ENCODE measurements at regions not wholly inside any gene's neighbourhood (a gene's known extent, or its start where the extent isn't known, plus 50 kb on each side); places are given as distances from the start of the nearest gene placed in this dataset.

DNA sequence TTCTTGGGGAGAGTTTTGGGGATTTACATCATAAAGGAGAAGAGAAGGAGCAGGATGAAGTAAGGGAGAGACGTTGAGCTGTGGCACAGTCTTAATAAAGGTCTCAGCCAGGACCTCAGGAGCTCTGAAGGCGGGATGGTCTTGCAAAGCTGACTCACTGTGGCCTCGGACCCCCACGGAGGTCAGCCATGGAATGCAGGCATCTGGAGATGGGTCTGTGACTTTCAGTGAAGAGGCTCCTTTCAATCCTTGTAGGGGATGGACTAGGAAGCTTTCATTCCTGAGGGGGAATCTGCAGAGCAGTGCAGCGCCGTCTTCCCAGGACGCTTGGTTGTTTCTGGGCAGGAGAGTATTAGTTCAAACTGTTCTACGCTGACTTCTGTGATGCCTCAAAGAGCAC is 65.7 kb upstream of the BASP1 start:
- WGBS, 4 donors: 60 to 71% (median 65%) methylated on average over 8 of the region's 8 CpGs
- TF ChIP-seq, protein P1, sequence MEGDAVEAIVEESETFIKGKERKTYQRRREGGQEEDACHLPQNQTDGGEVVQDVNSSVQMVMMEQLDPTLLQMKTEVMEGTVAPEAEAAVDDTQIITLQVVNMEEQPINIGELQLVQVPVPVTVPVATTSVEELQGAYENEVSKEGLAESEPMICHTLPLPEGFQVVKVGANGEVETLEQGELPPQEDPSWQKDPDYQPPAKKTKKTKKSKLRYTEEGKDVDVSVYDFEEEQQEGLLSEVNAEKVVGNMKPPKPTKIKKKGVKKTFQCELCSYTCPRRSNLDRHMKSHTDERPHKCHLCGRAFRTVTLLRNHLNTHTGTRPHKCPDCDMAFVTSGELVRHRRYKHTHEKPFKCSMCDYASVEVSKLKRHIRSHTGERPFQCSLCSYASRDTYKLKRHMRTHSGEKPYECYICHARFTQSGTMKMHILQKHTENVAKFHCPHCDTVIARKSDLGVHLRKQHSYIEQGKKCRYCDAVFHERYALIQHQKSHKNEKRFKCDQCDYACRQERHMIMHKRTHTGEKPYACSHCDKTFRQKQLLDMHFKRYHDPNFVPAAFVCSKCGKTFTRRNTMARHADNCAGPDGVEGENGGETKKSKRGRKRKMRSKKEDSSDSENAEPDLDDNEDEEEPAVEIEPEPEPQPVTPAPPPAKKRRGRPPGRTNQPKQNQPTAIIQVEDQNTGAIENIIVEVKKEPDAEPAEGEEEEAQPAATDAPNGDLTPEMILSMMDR (IDR thresholded peaks at IDR 0.05): no peak
- TF ChIP-seq POLR2A (IDR thresholded peaks at IDR 0.05): no peak
- H3K4me1 ChIP-seq (replicated peaks in 1 of 2): no peaks in the 10 kb centered on the region
- no peaks in the 10 kb centered on the region for H3K27me3 ChIP-seq
- H3K4me3 ChIP-seq: no peak overlapping the region
- no peak overlapping the region for H3K27ac ChIP-seq
- intact Hi-C loops (cut with DNase I): no loop called here
- no peak for DNase-seq
- no peaks in the 10 kb centered on the region for H3K9me3 ChIP-seq (replicated peaks in 1 of 3)
- no peaks in the 10 kb centered on the region for H3K36me3 ChIP-seq (replicated peaks in 1 of 2)

DNA sequence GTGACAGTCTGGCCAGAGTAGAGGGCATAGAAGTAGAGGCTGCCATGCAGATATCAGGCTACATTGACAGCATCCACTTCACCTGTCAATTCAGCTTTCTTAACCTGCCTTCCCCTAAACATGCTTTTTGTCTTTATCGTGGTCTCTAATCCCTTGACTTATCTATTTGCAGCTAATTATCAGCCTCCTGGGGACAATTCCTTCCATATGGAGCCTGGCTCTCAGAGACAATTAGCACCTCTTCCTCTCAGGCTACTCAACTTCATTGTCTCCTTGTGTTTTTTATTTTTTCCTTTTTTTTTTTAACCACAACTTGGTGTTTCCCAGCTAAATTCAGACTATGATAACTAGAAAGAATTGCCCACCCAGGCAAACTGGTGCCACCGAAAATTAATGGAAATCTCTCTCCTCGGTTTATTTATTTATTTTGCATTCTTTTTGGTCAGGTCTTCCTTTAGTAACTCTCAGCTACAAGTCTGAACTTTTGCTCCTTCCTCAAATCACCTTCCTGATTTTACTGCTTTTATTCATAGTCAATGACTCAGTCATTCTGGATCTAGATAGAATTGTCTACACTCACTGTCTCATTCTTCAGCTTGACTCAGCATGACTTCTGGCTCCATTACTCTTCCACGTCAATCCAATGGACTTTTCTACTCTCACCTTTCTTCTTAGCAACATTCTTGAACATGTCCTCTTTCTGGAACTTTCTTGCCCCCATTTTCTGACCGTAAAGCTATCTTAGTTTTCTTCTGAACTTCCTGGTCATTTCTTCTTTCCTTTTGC is 63.0 kb upstream of the BASP1 start:
- H3K4me1 ChIP-seq (replicated peaks in 1 of 2): no peaks in the 10 kb centered on the region
- 72 to 77% (median 73%) methylated on average over 5 of the region's 5 CpGs for WGBS, 4 donors
- H3K36me3 ChIP-seq (replicated peaks in 1 of 2): no peaks in the 10 kb centered on the region
- no peaks in the 10 kb centered on the region for H3K27me3 ChIP-seq
- no peak for TF ChIP-seq POLR2A (IDR thresholded peaks at IDR 0.05)
- TF ChIP-seq, protein P1 (IDR thresholded peaks at IDR 0.05): no peak
- DNase-seq: no peak
- H3K27ac ChIP-seq: no peak overlapping the region
- intact Hi-C loops (cut with DNase I): no loop called here
- H3K9me3 ChIP-seq (replicated peaks in 1 of 3): no peaks in the 10 kb centered on the region
- no peak overlapping the region for H3K4me3 ChIP-seq

DNA sequence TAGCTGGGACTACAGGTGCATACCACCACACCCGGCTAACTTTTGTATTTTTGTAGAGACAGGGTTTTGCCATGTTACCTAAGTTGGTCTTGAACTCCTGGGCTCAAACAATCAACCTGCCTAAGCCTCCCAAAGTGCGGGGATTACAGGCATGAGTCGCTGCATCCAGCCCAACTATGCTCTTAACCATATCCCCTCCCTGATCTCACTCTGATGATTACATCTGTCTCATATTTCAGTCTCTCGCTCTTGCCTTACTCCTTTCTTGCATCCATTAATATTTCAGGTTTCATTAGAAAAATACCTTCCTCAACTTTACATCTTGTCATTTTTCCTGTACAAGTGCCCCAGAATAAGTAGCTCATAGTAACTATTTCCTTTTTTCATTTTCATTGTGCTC is 61.0 kb upstream of the BASP1 start:
- Histone ChIP-seq H3K27ac (no peak overlapping the region), H3K4me3 (no peak overlapping the region), H3K27me3 (no peaks in the 10 kb centered on the region), H3K4me1 (replicated peaks in 1 of 2) (no peaks in the 10 kb centered on the region), H3K36me3 (replicated peaks in 1 of 2) (no peaks in the 10 kb centered on the region), H3K9me3 (replicated peaks in 1 of 3) (no peaks in the 10 kb centered on the region)
- intact Hi-C loops (cut with DNase I): no loop called here
- TF ChIP-seq, protein P1 (IDR thresholded peaks at IDR 0.05): no peak
- TF ChIP-seq POLR2A (IDR thresholded peaks at IDR 0.05): no peak
- WGBS, 4 donors: 86 to 95% (median 90%) methylated on average over 3 to 4 of the region's 4 CpGs
- no peak for DNase-seq

DNA sequence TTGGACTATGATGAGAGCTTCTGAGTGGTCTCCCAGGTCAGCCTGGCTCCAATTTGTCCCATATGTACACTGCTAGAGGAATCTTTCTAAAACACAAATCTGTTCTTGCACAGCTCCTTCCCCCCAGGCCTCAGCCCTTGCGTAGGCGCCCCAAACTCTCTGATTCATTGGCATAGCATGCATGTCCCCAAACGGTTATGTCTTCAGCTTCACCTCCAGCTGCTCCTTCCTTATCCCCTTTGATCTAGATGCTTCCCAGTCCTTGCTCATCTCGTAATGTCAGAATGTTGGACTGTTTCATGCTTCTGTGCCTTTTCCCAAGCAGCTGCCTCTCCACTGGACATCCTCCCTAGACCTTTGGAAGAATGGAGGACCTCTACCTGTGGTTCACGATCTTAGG is 60.1 kb upstream of the BASP1 start:
- no peaks in the 10 kb centered on the region for H3K9me3 ChIP-seq (replicated peaks in 1 of 3)
- H3K27ac ChIP-seq: no peak overlapping the region
- H3K4me3 ChIP-seq: no peak overlapping the region
- intact Hi-C loops (cut with DNase I): no loop called here
- no peaks in the 10 kb centered on the region for H3K4me1 ChIP-seq (replicated peaks in 1 of 2)
- no peaks in the 10 kb centered on the region for H3K36me3 ChIP-seq (replicated peaks in 1 of 2)
- no peaks in the 10 kb centered on the region for H3K27me3 ChIP-seq
- TF ChIP-seq POLR2A (IDR thresholded peaks at IDR 0.05): no peak
- TF ChIP-seq, protein P1 (IDR thresholded peaks at IDR 0.05): no peak
- DNase-seq: no peak
- 79 to 91% (median 86%) methylated on average over 5 of the region's 5 CpGs for WGBS, 4 donors
